ENCODE measurements at regions not wholly inside any gene's neighbourhood (a gene's known extent, or its start where the extent isn't known, plus 50 kb on each side); places are given as distances from the start of the nearest gene placed in this dataset.

DNA sequence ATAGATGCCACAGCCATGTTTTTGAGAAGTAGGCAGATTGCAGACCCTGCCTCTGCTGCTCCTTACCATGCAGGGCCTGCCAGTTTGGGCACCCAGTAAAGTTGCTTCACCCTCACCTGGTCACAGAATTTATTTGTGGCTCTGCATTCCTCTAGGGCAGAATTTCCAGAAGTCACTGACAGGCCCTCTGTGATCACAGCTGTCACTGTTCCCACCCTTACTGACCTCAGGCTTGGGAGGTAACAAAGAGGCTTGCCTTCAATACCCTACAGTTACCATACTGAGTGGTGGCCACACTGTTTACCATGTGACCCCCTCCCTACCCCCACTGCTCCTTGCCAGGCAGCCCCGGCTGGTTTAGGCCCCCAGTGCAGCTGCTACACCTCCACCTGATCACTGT lies 375.1 kb downstream of the SH3BGRL start:
- TF ChIP-seq POLR2A (IDR thresholded peaks at IDR 0.05; ENCODE audit: extremely low read depth, insufficient read length) (no peak), MYC (IDR thresholded peaks at IDR 0.05; ENCODE audit: low read depth, low read length) (no peak)
- TF ChIP-seq, protein P1, sequence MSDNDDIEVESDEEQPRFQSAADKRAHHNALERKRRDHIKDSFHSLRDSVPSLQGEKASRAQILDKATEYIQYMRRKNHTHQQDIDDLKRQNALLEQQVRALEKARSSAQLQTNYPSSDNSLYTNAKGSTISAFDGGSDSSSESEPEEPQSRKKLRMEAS (IDR thresholded peaks at IDR 0.05; ENCODE audit: low read depth, low read length): no peak
- TF ChIP-seq, protein P2, sequence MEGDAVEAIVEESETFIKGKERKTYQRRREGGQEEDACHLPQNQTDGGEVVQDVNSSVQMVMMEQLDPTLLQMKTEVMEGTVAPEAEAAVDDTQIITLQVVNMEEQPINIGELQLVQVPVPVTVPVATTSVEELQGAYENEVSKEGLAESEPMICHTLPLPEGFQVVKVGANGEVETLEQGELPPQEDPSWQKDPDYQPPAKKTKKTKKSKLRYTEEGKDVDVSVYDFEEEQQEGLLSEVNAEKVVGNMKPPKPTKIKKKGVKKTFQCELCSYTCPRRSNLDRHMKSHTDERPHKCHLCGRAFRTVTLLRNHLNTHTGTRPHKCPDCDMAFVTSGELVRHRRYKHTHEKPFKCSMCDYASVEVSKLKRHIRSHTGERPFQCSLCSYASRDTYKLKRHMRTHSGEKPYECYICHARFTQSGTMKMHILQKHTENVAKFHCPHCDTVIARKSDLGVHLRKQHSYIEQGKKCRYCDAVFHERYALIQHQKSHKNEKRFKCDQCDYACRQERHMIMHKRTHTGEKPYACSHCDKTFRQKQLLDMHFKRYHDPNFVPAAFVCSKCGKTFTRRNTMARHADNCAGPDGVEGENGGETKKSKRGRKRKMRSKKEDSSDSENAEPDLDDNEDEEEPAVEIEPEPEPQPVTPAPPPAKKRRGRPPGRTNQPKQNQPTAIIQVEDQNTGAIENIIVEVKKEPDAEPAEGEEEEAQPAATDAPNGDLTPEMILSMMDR (IDR thresholded peaks at IDR 0.05; ENCODE audit: low read depth, low read length): no peak
- DNase-seq (ENCODE audit: low read depth): no peak

GRCh38 chrX:81586096-81586495 lies 384.2 kb downstream of the SH3BGRL start:
- H3K4me3 ChIP-seq (ENCODE audit: low read depth, low read length): no peak overlapping the region
- TF ChIP-seq POLR2A (IDR thresholded peaks at IDR 0.05; ENCODE audit: extremely low read depth, insufficient read length): no peak
- TF ChIP-seq, protein P1 (IDR thresholded peaks at IDR 0.05; ENCODE audit: low read depth, low read length): no peak
- no peak for TF ChIP-seq MYC (IDR thresholded peaks at IDR 0.05; ENCODE audit: low read depth, low read length)
- TF ChIP-seq, protein P2 (IDR thresholded peaks at IDR 0.05; ENCODE audit: low read depth, low read length): no peak
- DNase-seq (ENCODE audit: low read depth): no peak

More for the DNA sequence above, 375.1 kb downstream of the SH3BGRL start:
- no peak overlapping the region for H3K4me3 ChIP-seq (ENCODE audit: low read depth, low read length)

GRCh38 chrX:81615979-81616378 lies 414.1 kb downstream of the SH3BGRL start:
- TF ChIP-seq, protein P1 (IDR thresholded peaks at IDR 0.05; ENCODE audit: low read depth, low read length): no peak
- TF ChIP-seq MYC (IDR thresholded peaks at IDR 0.05; ENCODE audit: low read depth, low read length) (no peak), POLR2A (IDR thresholded peaks at IDR 0.05; ENCODE audit: extremely low read depth, insufficient read length) (no peak)
- TF ChIP-seq, protein P2 (IDR thresholded peaks at IDR 0.05; ENCODE audit: low read depth, low read length): no peak
- no peak overlapping the region for H3K4me3 ChIP-seq (ENCODE audit: low read depth, low read length)
- DNase-seq (ENCODE audit: low read depth): no peak

GRCh38 chrX:81662381-81662780 lies 460.5 kb downstream of the SH3BGRL start:
- TF ChIP-seq, protein P2 (IDR thresholded peaks at IDR 0.05; ENCODE audit: low read depth, low read length): no peak
- no peak for TF ChIP-seq MYC (IDR thresholded peaks at IDR 0.05; ENCODE audit: low read depth, low read length)
- no peak for TF ChIP-seq POLR2A (IDR thresholded peaks at IDR 0.05; ENCODE audit: extremely low read depth, insufficient read length)
- TF ChIP-seq, protein P1 (IDR thresholded peaks at IDR 0.05; ENCODE audit: low read depth, low read length): no peak
- no peak overlapping the region for H3K4me3 ChIP-seq (ENCODE audit: low read depth, low read length)
- no peak for DNase-seq (ENCODE audit: low read depth)

GRCh38 chrX:81708487-81708886 lies 506.6 kb downstream of the SH3BGRL start:
- peak; percentile 68 for DNase-seq (ENCODE audit: low read depth)
- TF ChIP-seq, protein P1 (IDR thresholded peaks at IDR 0.05; ENCODE audit: low read depth, low read length): 0 out of 2 replicates have a peak, but pooled peaks have one; percentile 4
- no peak for TF ChIP-seq POLR2A (IDR thresholded peaks at IDR 0.05; ENCODE audit: extremely low read depth, insufficient read length)
- H3K4me3 ChIP-seq (ENCODE audit: low read depth, low read length): no peak overlapping the region

- TF ChIP-seq MYC (IDR thresholded peaks at IDR 0.05; ENCODE audit: low read depth, low read length): no peak
- TF ChIP-seq, protein P1 (IDR thresholded peaks at IDR 0.05; ENCODE audit: low read depth, low read length): no peak
- TF ChIP-seq POLR2A (IDR thresholded peaks at IDR 0.05; ENCODE audit: extremely low read depth, insufficient read length): no peak
- TF ChIP-seq, protein P2 (IDR thresholded peaks at IDR 0.05; ENCODE audit: low read depth, low read length): no peak
- no peak overlapping the region for H3K4me3 ChIP-seq (ENCODE audit: low read depth, low read length)
- no peak for DNase-seq (ENCODE audit: low read depth)
Observed at GRCh38 chrX:81728622-81729021, 526.7 kb downstream of the SH3BGRL start.
